ENCODE measurements at regions not wholly inside any gene's neighbourhood (a gene's known extent, or its start where the extent isn't known, plus 50 kb on each side); places are given as distances from the start of the nearest gene placed in this dataset.

- Histone ChIP-seq H3K4me3 (ENCODE audit: low read depth, low read length) (no peak overlapping the region), H3K36me3 (ENCODE audit: control insufficient read depth, insufficient read depth, low read length) (no peaks in the 10 kb centered on the region), H3K27me3 (ENCODE audit: control insufficient read depth, insufficient read depth, low read length) (no peaks in the 10 kb centered on the region)
- DNase-seq (ENCODE audit: low read depth) (no peak), FAIRE-seq (no peak)
- no peak for TF ChIP-seq CTCF (IDR thresholded peaks at IDR 0.05; ENCODE audit: insufficient read depth, low read length, severe bottlenecking)
These were observed 330.6 kb downstream of the CYRIA start for GRCh38 chr2:16334886-16335603.

- FAIRE-seq (no peak), DNase-seq (ENCODE audit: low read depth) (no peak)
- no peak for TF ChIP-seq CTCF (IDR thresholded peaks at IDR 0.05; ENCODE audit: insufficient read depth, low read length, severe bottlenecking)
- Histone ChIP-seq H3K4me3 (ENCODE audit: low read depth, low read length) (no peak overlapping the region), H3K27me3 (ENCODE audit: control insufficient read depth, insufficient read depth, low read length) (no peaks in the 10 kb centered on the region), H3K36me3 (ENCODE audit: control insufficient read depth, insufficient read depth, low read length) (no peaks in the 10 kb centered on the region)
These were observed 331.3 kb downstream of the CYRIA start for GRCh38 chr2:16334366-16334765.

- Histone ChIP-seq H3K27me3 (ENCODE audit: control insufficient read depth, insufficient read depth, low read length) (no peaks in the 10 kb centered on the region), H3K36me3 (ENCODE audit: control insufficient read depth, insufficient read depth, low read length) (no peaks in the 10 kb centered on the region), H3K4me3 (ENCODE audit: low read depth, low read length) (no peak overlapping the region)
- TF ChIP-seq CTCF (IDR thresholded peaks at IDR 0.05; ENCODE audit: insufficient read depth, low read length, severe bottlenecking) = no peak
- DNase-seq (ENCODE audit: low read depth) = no peak
- FAIRE-seq = no peak
These were observed 332.0 kb downstream of the CYRIA start for GRCh38 chr2:16333681-16334080.

- Histone ChIP-seq H3K27me3 (ENCODE audit: control insufficient read depth, insufficient read depth, low read length) (no peaks in the 10 kb centered on the region), H3K4me3 (ENCODE audit: low read depth, low read length) (no peak overlapping the region), H3K36me3 (ENCODE audit: control insufficient read depth, insufficient read depth, low read length) (no peaks in the 10 kb centered on the region)
- TF ChIP-seq CTCF (IDR thresholded peaks at IDR 0.05; ENCODE audit: insufficient read depth, low read length, severe bottlenecking) = no peak
- FAIRE-seq = no peak
- no peak for DNase-seq (ENCODE audit: low read depth)
These were observed 332.7 kb downstream of the CYRIA start for GRCh38 chr2:16332681-16333557.

GRCh38 chr2:16331772-16332171 lies 333.9 kb downstream of the CYRIA start:
- FAIRE-seq (no peak), DNase-seq (ENCODE audit: low read depth) (no peak)
- Histone ChIP-seq H3K4me3 (ENCODE audit: low read depth, low read length) (no peak overlapping the region), H3K27me3 (ENCODE audit: control insufficient read depth, insufficient read depth, low read length) (no peaks in the 10 kb centered on the region), H3K36me3 (ENCODE audit: control insufficient read depth, insufficient read depth, low read length) (no peaks in the 10 kb centered on the region)
- TF ChIP-seq CTCF (IDR thresholded peaks at IDR 0.05; ENCODE audit: insufficient read depth, low read length, severe bottlenecking) = no peak
